Fibroblast of pulmonary artery (primary cell): ENCODE measurements at regions not wholly inside any gene's neighbourhood (a gene's known extent, or its start where the extent isn't known, plus 50 kb on each side); places are given as distances from the start of the nearest gene placed in this dataset.

ENCODE experiments used
- DNase-seq: peaks from one replicate; pipeline ENCODE4 v3.0.0-alpha.2; 2010; ENCODE audit warnings: low read depth
- H3K4me3 ChIP-seq: replicated peaks from 2 replicates; pipeline ENCODE4 v1.5.1; 2011; ENCODE audit warnings: low read depth, mild to moderate bottlenecking, control low read depth, low read length, moderate library complexity
- CTCF ChIP-seq: IDR thresholded peaks from 2 replicates; pipeline ENCODE4 v1.5.1; 2011; ENCODE audit warnings: mild to moderate bottlenecking, control low read depth, low read length, inconsistent platforms; ENCODE audit errors: missing control alignments

DNA sequence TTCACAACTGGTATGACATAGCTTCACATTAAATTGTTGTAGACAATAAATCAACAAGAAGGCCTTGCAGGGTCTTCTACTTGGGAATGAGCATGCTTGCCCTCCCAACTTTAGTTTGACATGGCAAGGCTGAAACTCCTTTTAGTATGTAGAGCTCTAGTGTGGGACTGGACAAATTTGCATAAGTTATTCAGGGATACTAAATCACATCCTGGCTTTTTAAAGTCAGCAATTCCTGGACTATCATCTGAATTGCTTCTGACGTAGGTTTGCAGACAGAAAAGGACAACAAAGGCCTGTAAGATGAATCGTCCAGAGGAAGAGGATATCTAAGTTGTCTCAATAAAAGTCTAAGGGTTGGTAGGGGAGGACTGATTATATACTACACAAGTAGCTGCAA is 123.0 kb upstream of the MAGEB16 start:
- TF ChIP-seq CTCF: no peak
- no peak overlapping the region for H3K4me3 ChIP-seq
- no peak for DNase-seq

- H3K4me3 ChIP-seq: no peak overlapping the region
- TF ChIP-seq CTCF: no peak
- no peak for DNase-seq
These were observed 117.2 kb upstream of the MAGEB16 start for GRCh38 chrX:35680940-35681346.

DNA sequence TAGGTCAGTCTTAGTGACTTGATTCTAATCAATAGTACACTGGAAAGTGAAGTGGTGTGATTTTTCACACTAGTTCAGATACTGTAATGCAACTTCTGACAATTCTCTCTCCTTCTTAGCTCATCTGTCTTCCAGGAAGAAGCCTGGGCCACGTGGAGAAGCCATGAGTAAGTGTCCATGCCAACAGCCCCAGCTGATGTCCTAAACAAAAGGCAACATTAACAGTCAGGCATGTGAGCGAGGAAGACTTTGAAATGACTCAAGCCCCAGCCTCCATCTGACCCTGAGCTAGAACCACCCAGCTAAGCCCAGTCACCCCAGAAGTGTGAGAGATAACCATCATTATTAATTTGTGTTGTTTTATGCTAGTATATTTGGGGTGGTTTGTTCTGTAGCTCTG is 115.7 kb upstream of the MAGEB16 start:
- H3K4me3 ChIP-seq: no peak overlapping the region
- no peak for TF ChIP-seq CTCF
- no peak for DNase-seq

GRCh38 chrX:35696760-35697234 is 101.3 kb upstream of the MAGEB16 start:
- no peak for DNase-seq
- TF ChIP-seq CTCF: no peak

GRCh38 chrX:35699642-35700041 is 98.5 kb upstream of the MAGEB16 start:
- H3K4me3 ChIP-seq: no peak overlapping the region
- no peak for DNase-seq
- TF ChIP-seq CTCF: no peak

More at GRCh38 chrX:35696760-35697234, 101.3 kb upstream of the MAGEB16 start:
- no peak overlapping the region for H3K4me3 ChIP-seq

GRCh38 chrX:35700121-35700520 is 98.0 kb upstream of the MAGEB16 start:
- no peak for DNase-seq
- no peak for TF ChIP-seq CTCF
- H3K4me3 ChIP-seq: no peak overlapping the region

GRCh38 chrX:35711281-35711680 is 86.9 kb upstream of the MAGEB16 start:
- peak; percentile 5 for DNase-seq
- no peak overlapping the region for H3K4me3 ChIP-seq
- no peak for TF ChIP-seq CTCF
